ENCODE measurements at regions not wholly inside any gene's neighbourhood (a gene's known extent, or its start where the extent isn't known, plus 50 kb on each side); places are given as distances from the start of the nearest gene placed in this dataset.

- no peak overlapping the region for H3K27ac ChIP-seq (ENCODE audit: low read depth, low read length)
- H2BK5ac ChIP-seq (ENCODE audit: low read depth, low read length), result no peak overlapping the region
- H3K9ac ChIP-seq (replicated peaks in 1 of 4; ENCODE audit: extremely low read depth in 1 of 4, low read depth in 3 of 4, low read length in 3 of 4), result no peak overlapping the region
- ChIA-PET CTCF (ENCODE audit: partially characterized antibody) (no interaction called here), POLR2A (ENCODE audit: partially characterized antibody) (no interaction called here)
- no peaks in the 10 kb centered on the region for H3K4me1 ChIP-seq (replicated peaks in 1 of 4; ENCODE audit: control insufficient read depth in 3 of 4, insufficient read depth in 4 of 4, low read length in 3 of 4)
- H3K23me2 ChIP-seq (ENCODE audit: low read depth, low read length), result no peaks in the 10 kb centered on the region
- 85% methylated on average over 3 of the region's 5 CpGs; no CpG with 5 or more reads in 1 of the 2 experiments for WGBS, 2 experiments (ENCODE audit: extremely low coverage in 1 of 2, insufficient coverage in 1 of 2, insufficient read length in 1 of 2, insufficient replicate concordance in 2 of 2, low coverage in 1 of 2, low lambda C conversion rate in 2 of 2, missing lambda C conversion rate in 1 of 2)
- H3K56ac ChIP-seq (replicated peaks; ENCODE audit: insufficient read length, low read depth, low read length), result no peak overlapping the region
- H3K4ac ChIP-seq (replicated peaks; ENCODE audit: insufficient read length, low read depth, low read length), result no peak overlapping the region
- TF ChIP-seq TAF7 (optimal IDR thresholded peaks at IDR 0.05; ENCODE audit: borderline replicate concordance, low read depth, low read length) (no peak), GTF2F1 (IDR thresholded peaks at IDR 0.05; ENCODE audit: borderline replicate concordance, low read depth, low read length) (no peak), RNF2 (IDR thresholded peaks at IDR 0.05; ENCODE audit: borderline replicate concordance, low read depth, low read length, missing control alignments, poor library complexity, severe bottlenecking) (no peak), SP4 (IDR thresholded peaks at IDR 0.05; ENCODE audit: low read length) (no peak), RXRA (IDR thresholded peaks at IDR 0.05; ENCODE audit: insufficient read depth, low read depth, low read length) (no peak)
- no peaks in the 10 kb centered on the region for H3K27me3 ChIP-seq (replicated peaks in 1 of 4; ENCODE audit: control insufficient read depth in 3 of 4, extremely low read depth in 1 of 4, insufficient read depth in 3 of 4, low read length in 3 of 4)
- H4K20me1 ChIP-seq (replicated peaks in 1 of 2; ENCODE audit: control insufficient read depth in 1 of 2, insufficient read depth in 2 of 2, low read length in 2 of 2), result no peaks in the 10 kb centered on the region
- no peak overlapping the region for H3K18ac ChIP-seq (ENCODE audit: extremely low read depth, low read length)
- H2AK5ac ChIP-seq (ENCODE audit: low read depth, low read length), result no peak overlapping the region
- H2AFZ ChIP-seq (ENCODE audit: low read length), result no peak overlapping the region
- no peak overlapping the region for H3K23ac ChIP-seq (ENCODE audit: insufficient read length)
- no peak overlapping the region for H4K8ac ChIP-seq (ENCODE audit: extremely low read depth, insufficient read depth, low read length)
- DNase-seq (ENCODE audit: low read depth in 1 of 2, low spot score in 2 of 2) (no peak), FAIRE-seq (no peak)
- H2BK120ac ChIP-seq (replicated peaks; ENCODE audit: low read depth, low read length), result no peak overlapping the region
- no peak overlapping the region for H3K4me3 ChIP-seq (ENCODE audit: extremely low read depth in 1 of 4, insufficient read depth in 2 of 4, low read depth in 3 of 4, low read length in 4 of 4)
- H2BK12ac ChIP-seq (ENCODE audit: low read depth, low read length), result no peak overlapping the region
- H3K36me3 ChIP-seq (ENCODE audit: control insufficient read depth in 2 of 4, insufficient read depth in 4 of 4, low read length in 3 of 4), result no peaks in the 10 kb centered on the region
- no peaks in the 10 kb centered on the region for H3K9me3 ChIP-seq (ENCODE audit: insufficient read depth in 2 of 2, low read depth in 1 of 2, low read length in 1 of 2)
- H3K79me1 ChIP-seq (ENCODE audit: low read depth, low read length), result no peaks in the 10 kb centered on the region
- H4K5ac ChIP-seq (ENCODE audit: insufficient read length, low read depth, low read length), result no peak overlapping the region
- no peak overlapping the region for H2BK15ac ChIP-seq (ENCODE audit: low read length)
- no peak overlapping the region for H4K91ac ChIP-seq (replicated peaks; ENCODE audit: insufficient read length, low read length)
- H3K14ac ChIP-seq (ENCODE audit: insufficient read length), result no peak overlapping the region
- no peak overlapping the region for H2BK20ac ChIP-seq (ENCODE audit: low read length)
- no peaks in the 10 kb centered on the region for H3K79me2 ChIP-seq (ENCODE audit: control insufficient read depth in 1 of 2, insufficient read depth in 2 of 2, low read length in 2 of 2)
- no peak overlapping the region for H3K4me2 ChIP-seq (ENCODE audit: insufficient read depth in 1 of 2, low read depth in 2 of 2, low read length in 2 of 2)
These were observed 300.4 kb upstream of the AMELY start for GRCh38 chrY:7211971-7212370.

Measured in H1 (cell line).